ENCODE measurements at regions not wholly inside any gene's neighbourhood (a gene's known extent, or its start where the extent isn't known, plus 50 kb on each side); places are given as distances from the start of the nearest gene placed in this dataset.
"Not testable (repeated sequence)": the region's sequence is repeated elsewhere in the genome, so short reads cannot be mapped to it uniquely, and the experiment has no call there.

GRCh38 chr3:194924889-194925288 is 239.2 kb downstream of the FAM43A start:
- not testable (repeated sequence) for TF ChIP-seq CTCF (IDR thresholded peaks at IDR 0.05; ENCODE audit: poor library complexity, severe bottlenecking); REST (IDR thresholded peaks at IDR 0.05; ENCODE audit: borderline replicate concordance); TAF1 (IDR thresholded peaks at IDR 0.05; ENCODE audit: low read depth); EZH2 (IDR thresholded peaks at IDR 0.05; ENCODE audit: borderline replicate concordance, insufficient read depth, low read length, poor library complexity, severe bottlenecking); SMC3 (conservative IDR thresholded peaks at IDR 0.05; ENCODE audit: poor library complexity); POLR2AphosphoS5 (IDR thresholded peaks at IDR 0.05); EP300 (conservative IDR thresholded peaks at IDR 0.05; ENCODE audit: poor library complexity, severe bottlenecking)
